Gastroesophageal sphincter (tissue), 3 donors: ENCODE measurements at regions not wholly inside any gene's neighbourhood (a gene's known extent, or its start where the extent isn't known, plus 50 kb on each side); places are given as distances from the start of the nearest gene placed in this dataset.
"Not testable (repeated sequence)": the region's sequence is repeated elsewhere in the genome, so short reads cannot be mapped to it uniquely, and the experiment has no call there.

Experiments used
- CTCF ChIP-seq, 4 experiments: fragments of 200-600 bp in 2 of 4; fragments of 450-650 bp in 2 of 4; sonication (generic) in 1 of 4; IDR thresholded peaks; one replicate each; pipeline ENCODE4 v1.5.1; 2017 to 2019; ENCODE audit warnings: antibody characterized with exemption in 4 of 4, mild to moderate bottlenecking in 2 of 4, moderate library complexity in 2 of 4
- EP300 ChIP-seq: sonication (generic); formaldehyde crosslinking; IDR thresholded peaks from one replicate; pipeline ENCODE4 v1.6.1; 2017; ENCODE audit warnings: antibody characterized with exemption, mild to moderate bottlenecking
- POLR2A ChIP-seq, 2 donors: fragments of 450-650 bp; IDR thresholded peaks; one replicate each; pipeline ENCODE4 v1.6.1; 2017; ENCODE audit warnings: antibody characterized with exemption in 2 of 2, mild to moderate bottlenecking in 2 of 2, moderate library complexity in 1 of 2
- POLR2AphosphoS5 ChIP-seq: sonication (generic); formaldehyde crosslinking; IDR thresholded peaks from one replicate; pipeline ENCODE4 v1.6.1; 2017; ENCODE audit warnings: antibody characterized with exemption

- TF ChIP-seq POLR2AphosphoS5; CTCF (IDR thresholded peaks at IDR 0.05); POLR2A (IDR thresholded peaks at IDR 0.05); EP300: not testable (repeated sequence)
Observed at GRCh38 chr16:16590654-16591318, 211.8 kb downstream of the NPIPA7 start.
